CD4-positive, alpha-beta T cell treated with Interleukin-15 for 1 hour (primary cell): ENCODE measurements at regions not wholly inside any gene's neighbourhood (a gene's known extent, or its start where the extent isn't known, plus 50 kb on each side); places are given as distances from the start of the nearest gene placed in this dataset.

Experiments used
- DNase-seq: peaks from one replicate; pipeline ENCODE4 v3.0.0-alpha.2; 2020

DNA sequence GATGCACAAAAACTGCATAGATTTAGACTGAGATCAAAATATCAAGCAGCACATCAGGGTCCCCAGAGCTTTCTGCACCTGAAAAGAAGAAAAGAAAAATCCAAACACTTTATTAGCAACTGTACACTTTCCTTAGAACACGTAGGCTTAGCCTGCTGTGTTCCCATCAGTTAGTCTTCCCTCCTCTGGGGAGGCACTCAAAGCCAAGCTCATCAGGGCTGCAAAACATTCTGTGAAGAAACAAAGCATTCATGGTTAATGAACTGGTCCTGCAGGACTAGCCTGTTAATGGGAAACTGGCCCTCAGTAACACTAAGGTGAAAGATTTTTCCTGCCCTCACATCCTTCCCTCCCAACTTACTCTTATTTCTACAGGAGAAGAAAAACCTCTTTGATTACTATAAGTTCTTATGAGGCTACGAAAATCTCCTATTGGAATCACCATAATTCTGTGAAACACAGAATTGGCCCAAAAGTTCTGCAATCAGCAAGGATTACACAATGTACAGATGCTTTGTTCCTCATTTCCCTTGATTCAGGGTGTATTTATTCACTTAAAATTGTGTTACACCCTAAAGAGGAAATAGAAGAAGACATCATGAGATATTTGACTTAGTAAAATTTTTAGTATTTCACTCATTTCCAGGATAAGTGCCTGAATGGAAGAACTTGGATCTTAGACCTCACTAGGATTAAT is 901.0 kb upstream of the MAP3K7 start:
- no peak for DNase-seq

DNA sequence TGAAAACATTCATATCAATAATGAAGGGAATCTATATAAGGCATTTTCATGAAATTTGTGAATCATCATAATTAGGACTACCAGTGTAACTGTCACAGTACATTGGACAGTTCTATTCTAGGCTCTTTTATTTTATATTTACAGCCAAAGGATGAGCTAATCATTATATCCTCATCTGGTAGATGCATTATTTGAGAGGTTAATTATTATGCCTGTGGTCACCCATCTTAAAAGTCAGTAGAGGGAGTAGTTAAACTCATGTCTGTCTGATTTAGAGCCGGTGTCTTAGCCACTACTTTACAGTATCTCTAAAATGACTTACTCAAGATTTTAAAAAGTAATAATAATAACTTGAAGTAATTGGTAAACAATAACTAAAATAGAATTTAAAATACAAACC is 899.3 kb upstream of the MAP3K7 start:
- no peak for DNase-seq

GRCh38 chr6:91485047-91485446 is 898.2 kb upstream of the MAP3K7 start:
- DNase-seq: no peak

GRCh38 chr6:91483415-91484105 is 896.7 kb upstream of the MAP3K7 start:
- no peak for DNase-seq

DNA sequence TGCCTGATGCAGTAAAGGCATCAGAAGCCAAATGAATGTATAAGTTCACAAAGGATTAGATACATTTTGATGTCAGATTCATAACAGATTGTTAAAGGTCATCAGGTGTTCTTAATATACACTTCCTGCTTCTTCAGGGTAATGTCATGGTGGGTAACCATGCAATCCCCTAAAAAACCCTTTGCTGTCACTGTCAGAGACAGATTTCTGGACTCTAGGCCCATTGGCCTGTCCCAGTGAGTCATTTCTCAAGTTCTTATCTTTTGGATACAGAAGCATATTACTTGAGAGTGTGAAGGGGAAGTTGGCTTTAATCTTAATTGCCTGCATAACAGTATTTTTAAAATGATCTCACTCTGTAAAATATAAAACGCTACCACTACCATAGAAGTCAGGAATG is 895.6 kb upstream of the MAP3K7 start:
- DNase-seq: no peak

- no peak for DNase-seq
Measured at GRCh38 chr6:91480402-91480801, 893.5 kb upstream of the MAP3K7 start.

- DNase-seq: no peak
Measured at GRCh38 chr6:91477688-91478087, 890.8 kb upstream of the MAP3K7 start.

GRCh38 chr6:91476000-91476399 is 889.1 kb upstream of the MAP3K7 start:
- no peak for DNase-seq

- no peak for DNase-seq
Measured at GRCh38 chr6:91465393-91465792, 878.5 kb upstream of the MAP3K7 start.

DNA sequence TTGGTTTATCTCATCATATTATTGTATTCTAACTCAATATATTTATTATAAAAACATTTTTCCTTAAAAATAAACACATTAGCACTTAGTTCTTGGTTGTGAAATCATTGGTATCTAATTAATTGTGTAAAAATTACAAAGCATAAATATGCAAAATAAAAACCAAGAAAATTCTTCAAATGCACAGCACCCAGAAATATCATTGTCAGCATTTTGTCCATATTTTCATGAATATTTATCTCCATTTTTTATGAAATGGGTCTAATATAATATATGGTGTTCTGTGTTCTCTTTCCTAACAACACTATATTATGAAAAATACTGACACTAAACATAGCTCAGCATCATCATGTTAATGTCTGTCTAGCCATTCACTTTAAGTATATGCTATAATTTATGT is 877.8 kb upstream of the MAP3K7 start:
- DNase-seq: no peak

DNA sequence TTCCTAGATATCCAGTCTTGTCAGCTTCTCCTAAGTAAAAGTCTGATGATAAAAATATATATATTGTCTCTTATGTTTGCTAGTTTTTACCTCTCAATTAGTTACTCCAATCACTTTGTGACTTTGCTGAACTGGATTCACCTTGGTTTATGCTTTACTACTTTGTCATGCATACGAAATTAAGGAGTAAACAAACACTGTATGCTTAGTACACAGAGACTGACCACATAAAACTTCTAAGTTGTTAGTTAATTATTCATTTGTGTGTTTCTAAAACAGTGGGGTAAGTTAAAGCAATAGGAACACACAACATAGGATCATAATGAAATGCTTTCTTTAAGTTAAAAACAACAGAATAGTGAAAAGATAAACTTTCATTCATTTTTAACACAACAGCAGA is 877.3 kb upstream of the MAP3K7 start:
- DNase-seq: no peak

DNA sequence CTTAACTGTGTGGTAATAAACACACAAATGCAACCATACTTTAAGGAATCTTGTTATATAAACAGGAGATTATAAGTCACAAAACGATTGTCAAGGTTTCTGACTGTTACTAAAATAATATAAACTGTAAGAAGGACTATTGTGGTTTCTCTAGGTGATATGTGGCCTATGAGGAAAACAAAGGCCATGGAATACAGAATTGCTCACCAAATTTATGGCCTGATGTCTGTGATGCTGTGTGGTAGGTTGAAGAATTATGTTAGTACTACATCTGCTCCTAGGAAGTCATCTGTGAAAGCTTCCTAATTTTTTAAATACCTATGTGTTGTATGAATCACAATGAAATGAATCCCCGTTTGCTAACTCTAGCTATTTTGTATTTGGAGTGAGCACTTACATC is 875.4 kb upstream of the MAP3K7 start:
- DNase-seq: no peak

DNA sequence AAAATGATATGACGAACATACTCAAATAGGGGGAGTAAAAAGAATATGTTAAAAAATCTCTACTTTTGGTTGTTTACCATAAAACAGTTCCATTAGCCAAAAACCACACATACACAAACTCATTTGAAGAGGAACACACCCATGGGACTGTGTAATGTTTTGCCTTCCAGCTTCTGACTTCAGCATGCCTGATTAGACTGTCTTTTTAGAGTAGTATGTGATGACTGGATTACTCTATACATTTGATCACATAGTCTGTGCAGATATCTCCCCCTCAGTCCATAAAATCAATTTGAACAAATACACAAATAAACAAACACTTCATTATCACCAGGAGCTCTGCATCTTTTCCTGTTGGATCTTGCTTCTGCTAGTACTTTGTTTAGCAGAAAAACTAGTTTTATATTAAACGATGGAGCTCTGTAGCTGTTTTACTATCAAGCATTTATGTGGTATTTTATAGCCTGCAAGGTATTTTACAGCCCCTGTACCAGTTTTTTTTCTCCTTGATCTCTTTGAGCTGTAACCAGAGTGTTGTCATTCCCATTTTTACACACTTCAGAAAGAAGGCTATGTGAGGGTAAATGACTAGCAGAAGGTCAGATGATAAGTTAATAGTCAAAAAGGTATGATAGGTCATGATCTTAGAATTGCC is 866.5 kb upstream of the MAP3K7 start:
- no peak for DNase-seq

DNA sequence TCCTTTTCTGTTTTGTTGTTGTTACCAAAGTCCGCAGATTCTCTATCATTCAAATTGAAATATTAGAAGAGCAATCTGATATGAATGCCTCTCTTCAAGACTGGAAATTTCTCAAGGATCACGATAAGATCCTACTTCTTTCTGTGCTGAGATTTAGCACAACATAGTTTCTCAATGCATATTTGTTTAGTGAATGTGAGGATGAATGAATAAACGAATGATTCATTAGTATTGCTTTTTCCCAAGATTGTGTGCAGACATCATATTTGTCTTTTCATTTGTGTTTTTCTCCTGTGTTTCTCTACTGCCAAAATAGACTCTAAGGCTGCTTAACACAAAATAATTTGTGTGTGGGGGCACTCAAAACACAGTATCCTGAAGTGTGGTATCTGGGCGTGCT is 862.7 kb upstream of the MAP3K7 start:
- DNase-seq: no peak

DNA sequence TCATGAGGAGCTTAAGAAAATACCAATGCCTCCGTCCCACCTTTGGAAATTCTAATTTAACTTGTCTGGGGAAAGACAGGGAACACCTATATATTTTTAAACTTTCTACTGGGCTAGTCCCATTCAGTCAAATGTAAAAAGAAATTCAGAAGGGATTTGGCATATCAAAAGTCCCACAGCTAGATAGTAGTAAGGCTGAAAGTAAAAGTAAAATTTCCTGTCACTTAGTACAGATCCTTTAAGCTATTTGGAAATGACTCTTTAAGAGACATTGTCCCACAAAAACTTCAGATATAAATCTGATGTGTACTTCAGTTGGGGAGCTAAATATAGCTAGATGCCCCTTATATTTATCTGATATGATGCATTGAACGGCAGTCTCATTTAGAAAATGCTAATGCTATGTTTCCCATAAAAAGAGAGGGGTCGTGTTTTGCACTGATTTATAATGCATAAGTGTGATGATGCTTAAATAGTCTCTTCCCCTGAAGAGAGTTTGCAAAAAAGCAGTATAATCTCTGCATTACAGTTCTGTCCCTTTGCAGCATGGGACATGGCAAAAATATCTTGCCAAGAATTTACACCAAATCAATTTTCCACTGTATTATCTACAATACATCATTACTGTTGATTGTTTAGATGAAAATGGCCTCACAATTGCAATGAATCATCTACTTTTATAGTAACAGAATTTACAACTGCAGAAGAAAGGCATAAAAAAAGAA is 860.8 kb upstream of the MAP3K7 start:
- DNase-seq: no peak

GRCh38 chr6:91447081-91447480 is 860.2 kb upstream of the MAP3K7 start:
- DNase-seq: no peak

GRCh38 chr6:91443405-91443804 is 856.5 kb upstream of the MAP3K7 start:
- DNase-seq: no peak

DNA sequence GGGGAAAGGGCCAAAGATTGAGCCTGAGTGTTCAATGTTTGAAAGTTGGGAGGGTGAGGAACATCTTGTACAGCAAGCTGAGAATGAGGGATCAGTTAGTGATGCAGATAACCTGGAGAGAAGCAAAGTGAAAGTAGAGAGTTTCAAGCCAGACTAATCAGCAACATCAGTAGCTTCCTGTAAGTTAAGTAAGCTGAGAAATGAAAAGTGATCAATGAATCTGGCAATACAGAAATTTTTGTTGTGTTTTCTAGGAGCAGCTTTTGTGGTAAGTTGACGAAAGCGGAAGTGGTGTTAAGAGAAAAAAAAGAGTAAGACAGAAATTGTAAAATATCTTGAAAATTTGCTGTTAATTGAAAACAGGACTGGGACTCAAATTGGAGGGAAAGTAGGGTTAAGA is 855.5 kb upstream of the MAP3K7 start:
- no peak for DNase-seq

DNA sequence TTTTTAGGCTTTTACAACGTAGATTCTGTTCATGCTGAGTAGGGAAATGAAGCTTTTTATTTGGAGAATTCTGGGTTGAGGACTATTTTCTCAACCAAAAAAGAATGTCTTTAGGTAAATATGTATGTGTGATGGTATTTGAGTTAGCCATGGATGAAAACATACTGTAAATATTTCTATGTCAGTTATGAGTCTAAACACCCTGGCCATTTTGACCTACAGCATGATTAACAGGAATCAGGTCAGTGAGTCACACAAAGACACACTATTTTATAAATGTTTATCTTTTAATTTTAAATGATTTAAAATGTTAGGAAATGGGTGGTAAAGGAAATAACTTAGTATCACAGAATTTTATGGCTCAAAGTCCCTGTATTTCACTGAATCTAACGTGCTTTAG is 851.7 kb upstream of the MAP3K7 start:
- DNase-seq: no peak

GRCh38 chr6:91437315-91437729 is 850.5 kb upstream of the MAP3K7 start:
- no peak for DNase-seq

DNA sequence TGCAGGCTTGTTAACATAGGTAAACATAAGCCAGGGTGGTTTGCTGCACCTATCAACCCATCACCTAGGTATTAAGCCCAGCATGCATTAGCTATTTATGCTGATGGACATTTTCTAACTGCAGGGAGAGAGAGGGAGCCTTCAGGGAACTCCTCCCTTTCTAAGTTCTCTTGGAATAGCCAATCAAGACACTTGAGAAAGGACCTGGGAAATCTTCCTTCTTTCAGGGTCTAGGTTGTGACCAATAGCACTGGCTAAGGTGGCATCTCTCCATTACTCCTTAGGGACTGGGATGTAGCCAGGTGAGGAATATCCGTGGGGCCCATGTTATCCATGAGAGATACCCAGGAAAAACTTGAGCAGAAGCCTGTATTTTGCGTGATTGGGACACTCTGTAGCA is 849.6 kb upstream of the MAP3K7 start:
- DNase-seq: no peak

- no peak for DNase-seq
Measured at GRCh38 chr6:91435630-91436029, 848.8 kb upstream of the MAP3K7 start.

- DNase-seq: no peak
Measured at GRCh38 chr6:91434576-91434975, 847.7 kb upstream of the MAP3K7 start.
